Fibroblast of the conjunctiva (primary cell): ENCODE measurements at regions not wholly inside any gene's neighbourhood (a gene's known extent, or its start where the extent isn't known, plus 50 kb on each side); places are given as distances from the start of the nearest gene placed in this dataset.
"Not testable (repeated sequence)": the region's sequence is repeated elsewhere in the genome, so short reads cannot be mapped to it uniquely, and the experiment has no call there.

ENCODE experiments used
- DNase-seq: peaks from one replicate; pipeline ENCODE4 v3.0.0-alpha.2; 2010; ENCODE audit warnings: low read depth

- no peak for DNase-seq
Measured at GRCh38 chr4:103307453-103308247, 109.5 kb upstream of the CENPE start.

DNA sequence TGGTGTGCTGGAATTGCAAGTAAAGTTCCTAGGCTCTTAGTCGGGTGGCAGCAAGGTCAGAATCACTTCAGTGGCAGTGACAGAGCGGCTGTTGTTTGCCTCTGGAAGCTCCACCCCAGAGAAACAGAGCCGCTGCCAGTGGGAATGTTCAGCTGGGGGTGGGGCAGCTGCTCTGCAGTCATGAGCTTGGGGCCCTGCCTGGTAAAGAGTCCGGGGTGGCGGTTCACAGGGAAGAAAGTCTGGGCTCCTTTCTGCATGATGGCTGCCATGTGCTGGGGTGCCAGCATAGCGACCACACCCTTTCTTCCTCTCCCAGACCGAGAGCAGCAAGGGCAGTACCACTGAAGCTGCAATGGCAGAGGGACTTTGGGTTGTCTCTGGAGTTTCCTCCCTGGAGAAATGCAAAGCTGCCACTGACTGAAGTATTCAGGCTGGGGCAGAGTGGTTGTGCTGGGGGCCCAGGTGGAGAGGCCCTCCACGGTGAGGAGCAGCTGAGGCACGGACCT lies 108.8 kb upstream of the CENPE start:
- DNase-seq: no peak

DNA sequence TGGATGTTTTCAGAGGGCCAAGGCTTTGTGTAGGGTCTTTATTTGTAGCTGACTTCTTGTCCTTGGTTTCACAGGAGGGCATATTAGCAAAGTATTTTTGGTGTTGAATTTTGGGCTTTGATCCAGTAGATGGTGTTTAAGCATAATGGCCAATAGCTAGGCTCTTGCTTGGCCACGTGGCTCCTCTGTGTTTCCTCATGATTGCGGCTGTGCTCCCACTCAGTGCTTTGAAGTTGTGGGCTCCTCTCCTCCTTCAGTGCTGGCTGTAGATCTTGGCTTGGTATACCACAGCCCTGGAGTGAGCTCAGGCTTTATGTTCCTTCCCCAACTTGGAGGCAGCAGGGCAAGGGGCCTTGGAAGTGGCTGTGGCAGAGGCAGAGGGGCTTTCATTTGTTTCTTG lies 107.2 kb upstream of the CENPE start:
- no peak for DNase-seq

DNA sequence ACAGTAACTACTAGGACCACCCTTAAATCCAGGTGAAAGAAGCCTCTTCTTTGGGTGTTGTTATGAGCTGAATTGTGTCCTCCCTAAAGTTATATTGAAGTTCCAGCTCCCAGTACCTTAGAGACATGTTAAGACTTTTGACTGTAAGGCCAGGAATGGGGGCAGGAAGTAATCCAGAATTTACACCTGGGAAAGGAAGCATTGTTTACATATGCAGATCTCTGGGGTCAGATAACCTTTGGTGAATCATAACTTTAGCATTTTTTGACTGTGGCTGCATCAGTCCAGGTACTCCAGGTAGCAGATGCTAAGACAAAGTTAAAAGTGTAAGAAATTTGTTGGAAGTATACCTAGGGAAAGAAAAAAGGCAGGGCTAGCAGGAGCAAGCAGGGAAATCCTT lies 104.9 kb upstream of the CENPE start:
- no peak for DNase-seq

- DNase-seq: no peak
Measured at GRCh38 chr4:103292959-103293358, 94.8 kb upstream of the CENPE start.

DNA sequence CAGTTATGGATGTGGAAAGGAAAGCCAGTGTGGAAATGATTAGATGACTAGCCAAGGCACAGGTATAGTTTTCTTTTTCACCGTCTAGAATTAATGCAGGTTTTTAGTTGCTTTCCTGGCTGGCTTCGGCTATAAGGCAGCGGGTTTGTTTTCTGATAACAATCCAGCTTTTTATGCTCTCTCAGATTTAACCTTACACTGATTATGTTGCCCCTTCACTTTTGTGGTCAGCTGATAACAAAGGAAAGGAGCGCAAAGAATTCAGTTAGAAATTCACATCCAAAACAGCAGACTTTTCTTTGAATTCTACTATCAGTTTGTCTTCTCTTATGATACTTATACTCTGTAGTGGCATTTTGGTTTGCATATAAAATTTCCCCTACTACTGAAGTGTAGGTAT lies 94.2 kb upstream of the CENPE start:
- DNase-seq: no peak

GRCh38 chr4:103289186-103289585 lies 91.0 kb upstream of the CENPE start:
- no peak for DNase-seq

DNA sequence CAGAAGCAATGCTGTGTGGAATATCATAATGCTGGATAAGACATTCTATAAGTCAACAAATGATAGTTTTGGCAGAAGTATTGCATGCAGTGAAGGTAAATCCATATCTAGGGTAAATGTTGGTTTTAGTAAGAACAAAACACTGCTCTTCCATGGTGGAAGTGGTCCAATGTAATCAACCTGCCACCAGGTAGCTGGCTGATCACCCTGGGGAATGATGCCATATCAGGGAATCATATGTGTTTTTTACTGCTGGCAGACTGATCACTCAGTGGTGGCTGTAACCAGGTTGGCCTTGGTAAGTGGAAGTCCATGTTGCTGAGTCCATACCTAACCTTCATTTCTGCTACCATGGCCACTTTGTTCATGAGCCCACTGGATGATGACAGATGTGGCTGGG lies 74.0 kb upstream of the CENPE start:
- no peak for DNase-seq

GRCh38 chr4:103268746-103269145 lies 70.6 kb upstream of the CENPE start:
- DNase-seq: no peak

GRCh38 chr4:103264905-103265304 lies 66.8 kb upstream of the CENPE start:
- DNase-seq: no peak

GRCh38 chr4:103256068-103256467 lies 57.9 kb upstream of the CENPE start:
- DNase-seq: not testable (repeated sequence)
